ENCODE measurements at regions not wholly inside any gene's neighbourhood (a gene's known extent, or its start where the extent isn't known, plus 50 kb on each side); places are given as distances from the start of the nearest gene placed in this dataset.

DNA sequence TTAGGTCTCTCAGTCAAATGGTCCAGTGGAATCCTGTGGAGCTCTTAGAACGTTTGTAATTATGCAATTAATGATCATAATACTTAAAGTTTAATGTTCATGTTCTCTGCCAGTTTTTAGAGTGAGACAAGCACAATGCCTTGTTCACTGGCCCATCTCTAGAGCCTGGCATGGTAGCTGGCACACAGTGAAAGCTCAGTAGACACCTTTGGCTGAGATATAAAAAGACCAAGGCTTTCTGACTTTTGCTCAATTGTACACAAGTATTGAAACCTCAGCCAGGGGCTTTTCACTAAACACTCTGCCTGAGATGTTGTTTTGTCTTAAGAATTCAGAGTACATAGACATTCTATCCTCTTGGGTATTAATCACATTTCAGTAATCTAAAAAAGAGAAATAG is 241.8 kb upstream of the ATP2B1 start:
- no peak for TF ChIP-seq POLR2A (IDR thresholded peaks at IDR 0.05; ENCODE audit: low read depth, low read length)
- TF ChIP-seq TAF1 (IDR thresholded peaks at IDR 0.05; ENCODE audit: borderline replicate concordance, low read depth, low read length) = no peak
